Fibroblast of skin of left quadriceps (primary cell): ENCODE measurements at regions not wholly inside any gene's neighbourhood (a gene's known extent, or its start where the extent isn't known, plus 50 kb on each side); places are given as distances from the start of the nearest gene placed in this dataset.

Experiments used
- DNase-seq, 2 experiments: peaks; one replicate each; pipeline ENCODE4 v3.0.0-alpha.2; 2013; ENCODE audit warnings: low read depth in 2 of 2

DNA sequence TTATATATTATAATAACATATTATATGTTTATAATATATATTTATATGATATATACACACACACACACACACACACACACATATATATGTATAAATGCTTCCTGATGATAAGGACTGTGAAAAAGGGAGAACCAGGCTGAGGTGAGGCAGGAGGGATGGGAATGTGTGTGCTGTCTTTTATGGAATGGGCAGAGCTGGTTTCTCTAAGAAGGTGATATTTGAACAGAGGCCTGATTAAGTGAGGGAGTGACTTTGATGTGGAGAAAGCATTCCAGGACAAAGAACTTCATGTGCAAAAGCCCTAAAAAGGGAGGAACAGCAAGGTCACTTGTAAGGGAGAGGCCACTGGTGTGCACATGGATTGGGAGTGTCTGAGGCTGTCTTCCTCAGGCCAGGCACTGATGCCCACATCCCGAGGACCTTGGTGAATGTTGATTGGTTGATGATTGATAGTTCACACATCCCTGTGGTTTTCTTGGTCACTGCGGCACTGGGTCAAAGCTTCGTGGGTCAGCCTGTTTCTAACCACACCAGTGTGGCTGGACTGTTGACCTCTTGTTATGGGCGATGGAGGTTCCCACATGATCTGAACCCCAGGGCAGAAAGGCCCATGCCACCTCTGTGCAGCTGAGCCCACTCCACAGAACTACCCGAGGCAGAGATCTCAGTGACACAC lies 196.9 kb downstream of the MYCN start:
- DNase-seq, result no peak

DNA sequence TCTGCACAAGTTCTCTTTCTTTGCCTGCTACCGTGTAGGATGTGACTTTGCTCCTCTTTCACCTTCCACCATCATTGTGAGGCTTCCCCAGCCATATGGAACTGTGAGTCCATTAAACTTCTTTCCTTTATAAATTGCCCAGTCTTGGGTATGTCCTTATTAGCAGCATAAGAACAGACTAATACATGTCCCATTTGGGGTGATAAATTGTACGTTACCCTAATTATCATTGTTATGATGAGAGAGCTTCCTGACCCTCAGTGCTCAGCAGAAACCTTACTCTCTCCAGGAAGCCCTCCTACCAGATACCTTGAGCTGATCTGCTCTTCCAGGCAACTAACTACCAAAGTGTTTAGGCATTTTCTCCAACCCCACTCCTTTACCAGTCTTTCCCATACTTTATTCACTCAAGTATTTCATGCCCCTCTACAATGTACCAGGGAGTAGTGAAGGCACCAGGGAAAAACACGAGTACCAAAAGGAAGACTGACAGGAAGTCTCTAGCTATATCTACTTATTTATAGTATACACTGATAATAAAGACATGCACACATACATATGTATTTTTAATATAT lies 196.2 kb downstream of the MYCN start:
- no peak for DNase-seq

- DNase-seq, result no peak
Measured at GRCh38 chr2:16135913-16136310, 195.6 kb downstream of the MYCN start.

DNA sequence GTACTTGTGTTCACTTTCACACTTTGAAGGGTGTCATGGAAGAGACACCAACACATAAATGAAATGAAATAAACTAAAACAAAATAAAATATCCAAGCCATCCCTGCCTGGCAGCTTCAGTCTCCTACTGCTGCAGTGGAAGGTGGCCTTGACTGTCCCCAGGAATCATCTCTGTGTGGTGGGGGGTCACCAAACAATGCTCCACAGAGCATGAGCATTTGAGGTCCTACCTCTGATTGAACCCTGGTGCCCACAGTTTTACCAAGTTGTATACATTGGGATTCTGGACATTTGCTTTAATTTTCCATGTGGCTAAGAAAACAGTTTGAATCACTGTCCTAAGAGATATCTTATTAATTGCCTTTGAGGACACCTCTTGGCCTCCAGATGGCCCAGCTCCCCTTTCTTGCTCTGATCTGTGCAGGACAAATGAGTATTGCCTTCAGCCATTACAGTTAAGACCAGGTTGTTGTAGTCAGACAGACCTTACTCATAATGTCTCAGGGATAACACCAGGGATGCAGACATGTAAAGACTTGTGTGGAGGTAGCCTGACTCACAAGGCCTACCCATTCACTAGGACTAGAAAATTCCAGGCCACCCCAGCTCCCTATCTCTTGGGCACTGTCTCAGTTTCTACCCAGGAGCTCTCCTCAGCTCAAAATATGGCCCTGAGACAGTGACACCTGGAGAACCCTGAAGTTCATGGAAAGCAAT lies 195.0 kb downstream of the MYCN start:
- no peak for DNase-seq

- DNase-seq, result no peak
Measured at GRCh38 chr2:16134436-16135165, 194.3 kb downstream of the MYCN start.

DNA sequence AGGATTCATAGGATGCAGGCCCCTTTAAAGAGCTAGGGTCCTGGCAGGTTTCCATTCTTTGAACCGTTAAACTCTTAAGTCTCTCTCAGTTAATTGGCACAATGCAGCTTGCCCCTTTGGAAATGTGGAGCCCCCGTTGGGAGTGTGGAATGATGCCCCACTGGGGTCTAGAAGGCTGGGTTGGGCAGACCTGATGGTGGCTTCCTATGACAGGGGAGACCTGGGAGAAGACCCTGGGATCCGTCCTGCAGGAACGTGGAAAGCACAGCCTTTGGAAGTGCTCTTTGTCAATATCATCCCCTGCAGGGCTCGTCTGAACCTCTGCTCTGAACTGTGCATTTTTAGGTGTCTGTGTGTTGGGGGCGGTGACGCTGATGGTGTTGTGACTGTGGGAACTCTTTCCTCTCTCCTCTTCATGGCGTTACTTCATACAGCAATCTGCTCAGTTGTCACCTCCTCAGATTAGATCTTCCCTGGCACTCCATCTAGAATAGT lies 190.6 kb downstream of the MYCN start:
- no peak for DNase-seq

DNA sequence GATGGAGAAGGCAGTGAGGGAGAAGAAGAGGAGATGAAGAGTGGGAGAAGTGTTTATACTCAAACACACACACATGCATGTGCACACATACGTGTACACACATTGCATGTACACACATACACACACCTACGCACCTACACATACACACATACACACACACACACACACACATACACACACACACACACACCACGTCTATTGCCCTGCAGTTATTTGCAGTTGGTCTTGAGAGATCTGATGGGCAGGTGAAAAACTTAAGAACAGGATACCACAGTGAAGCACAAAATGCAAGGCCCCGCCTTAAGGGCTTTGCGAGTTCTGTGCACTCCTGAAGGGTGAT lies 190.2 kb downstream of the MYCN start:
- DNase-seq, result no peak

GRCh38 chr2:16129716-16130540 lies 189.6 kb downstream of the MYCN start:
- DNase-seq, result no peak

DNA sequence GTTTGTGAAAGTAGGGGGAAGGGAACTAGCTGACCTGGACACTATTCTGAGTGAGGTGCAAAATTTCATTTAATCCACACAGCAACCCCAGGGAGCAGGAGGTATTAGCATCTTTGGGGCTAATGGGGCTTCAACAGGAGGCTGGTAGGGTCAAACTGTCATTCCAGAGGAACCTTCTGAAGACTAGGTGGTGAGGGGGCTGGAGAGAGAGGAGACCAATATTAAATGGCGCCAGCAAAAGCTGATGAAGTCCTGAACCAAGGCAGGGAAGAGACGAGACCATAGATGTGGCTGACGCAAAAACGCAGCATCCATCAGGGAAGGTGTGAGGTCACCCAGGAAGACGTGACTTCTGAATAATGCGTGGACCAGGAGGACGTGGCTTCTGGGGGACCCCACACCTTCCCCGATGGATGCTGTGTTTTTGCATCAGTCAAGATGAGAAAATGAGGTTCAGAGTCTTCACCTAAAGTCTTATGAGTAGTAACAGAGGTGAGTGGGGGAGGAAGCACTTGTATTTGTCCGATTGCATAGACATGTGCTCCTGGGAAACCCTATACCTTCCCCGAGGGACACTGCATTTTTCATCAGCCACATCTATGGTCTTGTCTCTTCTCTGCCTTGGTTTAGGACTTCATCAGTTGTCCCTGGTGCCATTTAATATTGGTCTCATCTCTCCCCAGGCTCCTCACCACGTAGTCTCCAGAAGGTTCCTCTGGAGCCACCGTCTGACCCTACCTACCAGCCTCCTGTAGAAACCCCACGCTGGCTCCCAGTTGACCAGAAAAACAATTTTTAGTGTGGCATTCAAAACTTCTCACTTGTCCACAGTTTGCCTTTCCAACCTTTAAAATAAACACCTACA lies 188.6 kb downstream of the MYCN start:
- DNase-seq, result no peak

- no peak for DNase-seq
Measured at GRCh38 chr2:16127958-16128357, 187.6 kb downstream of the MYCN start.

DNA sequence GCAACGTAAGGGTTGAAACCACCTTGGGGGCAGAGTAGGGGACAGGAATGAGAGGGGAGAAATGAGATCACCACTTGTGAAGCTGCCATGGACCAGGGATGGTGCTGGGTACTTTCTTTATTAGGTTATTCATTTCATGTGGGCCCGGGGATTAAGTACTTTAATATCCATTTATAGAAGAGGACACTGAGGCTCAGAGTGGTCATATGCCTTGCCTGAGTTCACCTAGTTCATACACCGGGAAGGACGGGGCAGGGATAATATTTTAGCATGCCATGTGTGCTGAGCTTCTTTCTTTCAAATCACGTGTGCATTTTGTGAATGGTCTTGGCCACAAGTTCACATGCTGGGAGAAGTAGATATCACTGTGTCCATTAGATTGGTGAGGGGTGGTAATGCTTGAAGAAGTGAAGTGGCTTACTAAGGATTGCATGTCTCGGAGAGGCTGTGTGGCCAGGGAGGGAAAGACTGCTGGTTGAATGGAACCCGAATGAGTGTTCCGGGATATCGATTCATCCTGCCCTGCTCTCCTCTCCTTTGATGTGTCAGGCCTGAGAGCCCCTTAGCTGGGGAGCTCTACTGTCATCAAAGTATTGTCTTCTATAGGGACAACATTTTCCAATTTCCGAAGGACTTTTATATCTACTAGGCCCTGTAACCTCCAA lies 187.1 kb downstream of the MYCN start:
- no peak for DNase-seq

GRCh38 chr2:16126517-16127275 lies 186.3 kb downstream of the MYCN start:
- no peak for DNase-seq

DNA sequence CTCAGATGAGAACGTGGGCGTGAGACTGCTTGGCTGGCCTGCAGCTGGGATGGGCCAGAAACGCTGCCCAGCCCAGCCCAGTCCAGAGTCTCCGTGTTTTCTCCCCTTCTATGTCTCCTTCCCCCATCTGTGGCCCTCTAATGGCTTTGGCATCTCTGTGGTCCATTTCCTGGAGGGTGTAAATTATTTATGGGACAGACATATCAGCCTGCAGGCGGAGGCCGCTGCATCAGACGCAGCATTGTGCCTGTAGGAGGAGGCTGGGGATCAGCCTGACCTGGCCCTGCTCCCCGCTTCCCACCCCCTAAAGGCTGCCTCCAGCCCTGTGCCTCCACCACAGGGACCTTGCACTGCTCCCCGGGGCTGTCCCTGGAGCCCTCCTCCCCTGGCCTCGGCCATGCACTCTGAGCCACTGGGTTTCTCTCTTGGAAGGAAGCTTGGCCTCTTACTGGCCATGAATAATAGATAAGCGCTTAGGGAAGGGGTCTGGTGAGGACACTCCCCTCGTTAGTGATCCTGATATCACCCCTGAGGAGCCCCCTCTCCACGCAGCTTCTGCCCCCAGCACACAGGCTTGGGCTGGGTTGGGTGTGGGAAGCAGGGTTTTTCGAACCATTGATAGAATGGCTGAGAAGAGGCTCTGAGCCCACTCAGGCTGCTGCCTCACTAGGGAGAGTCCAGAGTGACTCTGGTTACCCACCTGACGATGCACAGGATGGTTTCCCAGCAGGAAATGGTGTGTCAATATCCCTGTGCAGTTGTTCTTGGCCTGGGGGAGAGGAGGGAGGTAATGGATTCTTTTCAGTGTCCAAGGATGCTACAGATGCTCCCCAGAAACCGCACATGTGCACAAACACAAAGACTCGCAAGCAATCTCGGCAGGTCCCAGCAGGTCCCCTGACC lies 185.5 kb downstream of the MYCN start:
- no peak for DNase-seq

GRCh38 chr2:16124881-16125613 lies 184.7 kb downstream of the MYCN start:
- no peak for DNase-seq

GRCh38 chr2:16123856-16124780 lies 183.8 kb downstream of the MYCN start:
- DNase-seq, result no peak

DNA sequence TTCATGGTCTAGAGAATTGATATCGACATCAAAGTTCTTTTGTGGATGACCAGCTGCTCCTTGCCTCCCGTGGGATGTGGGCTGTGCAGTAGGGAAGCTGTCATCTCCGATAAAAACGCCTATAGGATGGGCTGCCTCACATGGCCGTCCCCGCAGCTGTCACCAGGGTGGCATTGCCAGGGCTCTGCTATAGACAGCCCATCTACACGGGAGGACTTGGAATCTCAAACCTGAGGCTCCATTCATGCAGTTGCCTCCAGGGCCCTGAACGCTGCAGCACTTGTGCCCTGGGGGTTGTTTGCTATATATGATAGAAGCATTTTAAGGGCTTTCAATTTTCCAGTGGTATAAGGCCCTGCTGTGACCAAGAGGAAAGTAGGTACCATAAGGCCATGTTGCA lies 183.1 kb downstream of the MYCN start:
- no peak for DNase-seq

GRCh38 chr2:16122556-16122955 lies 182.2 kb downstream of the MYCN start:
- DNase-seq, result no peak
